ENCODE measurements at regions not wholly inside any gene's neighbourhood (a gene's known extent, or its start where the extent isn't known, plus 50 kb on each side); places are given as distances from the start of the nearest gene placed in this dataset.

DNA sequence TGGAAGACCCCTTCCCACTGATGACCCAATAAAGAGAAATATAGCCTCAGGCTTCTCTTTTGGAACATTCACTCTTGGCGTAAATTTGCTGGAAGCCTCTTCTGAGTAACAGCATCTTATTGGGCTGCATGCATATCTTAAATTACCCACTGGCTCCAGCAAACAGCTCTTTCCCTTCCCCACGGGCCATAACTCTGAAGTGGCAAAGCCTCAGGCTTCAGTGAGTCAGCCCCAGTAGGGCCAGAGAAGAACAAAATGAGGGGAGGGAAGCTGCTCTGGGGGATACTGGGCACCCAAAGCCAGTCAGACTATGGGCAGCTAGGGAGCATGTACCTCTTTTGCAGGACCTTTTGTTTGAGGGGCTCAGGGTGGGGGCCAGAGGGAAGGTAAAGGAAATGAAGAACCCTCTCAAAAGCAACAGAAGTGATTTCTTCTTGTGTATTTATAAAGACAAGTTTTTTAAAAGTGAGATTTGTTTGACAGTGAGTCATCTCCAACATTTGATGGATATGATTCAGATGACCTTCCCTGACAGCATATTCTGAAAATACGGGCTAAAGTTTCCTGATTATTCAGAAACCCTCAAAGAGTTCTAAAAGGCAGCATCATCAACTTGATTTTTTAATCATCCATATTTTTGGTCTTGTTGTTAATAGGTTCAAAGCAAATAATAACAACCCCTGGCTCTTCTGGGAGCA, 203.4 kb downstream of the KIF18A start:
- DNase-seq, result no peak

DNA sequence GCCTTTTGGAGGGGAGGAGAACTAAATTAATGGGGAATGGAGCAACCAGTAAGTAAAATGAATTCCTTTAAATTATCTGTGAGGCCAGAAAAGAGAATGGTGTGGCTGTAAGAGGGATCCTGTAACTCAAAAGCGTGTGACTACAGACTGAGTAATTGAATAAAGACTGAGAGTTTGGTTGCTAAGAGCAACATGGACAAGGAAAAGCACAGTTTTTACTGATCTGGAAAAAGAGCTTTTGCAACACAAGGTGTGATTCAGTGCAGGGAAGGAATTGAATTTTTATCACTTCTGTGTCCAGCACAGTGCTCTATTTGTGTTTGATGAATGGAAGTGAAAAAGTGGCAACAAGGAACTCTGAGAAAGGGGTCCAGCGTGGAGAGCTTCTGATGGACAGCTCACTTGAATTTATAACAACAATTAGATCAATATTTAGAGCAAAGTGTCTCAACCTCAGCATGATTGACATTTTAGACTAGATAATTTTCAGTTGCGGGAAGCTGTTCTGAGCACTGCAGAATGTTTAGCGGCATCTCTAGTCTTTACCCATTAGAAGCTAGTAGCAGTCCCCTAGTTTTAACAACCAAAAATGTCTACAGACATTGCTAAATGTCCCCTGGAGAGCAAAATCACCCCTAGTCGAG, 202.8 kb upstream of the BDNF start:
- DNase-seq, result no peak

DNA sequence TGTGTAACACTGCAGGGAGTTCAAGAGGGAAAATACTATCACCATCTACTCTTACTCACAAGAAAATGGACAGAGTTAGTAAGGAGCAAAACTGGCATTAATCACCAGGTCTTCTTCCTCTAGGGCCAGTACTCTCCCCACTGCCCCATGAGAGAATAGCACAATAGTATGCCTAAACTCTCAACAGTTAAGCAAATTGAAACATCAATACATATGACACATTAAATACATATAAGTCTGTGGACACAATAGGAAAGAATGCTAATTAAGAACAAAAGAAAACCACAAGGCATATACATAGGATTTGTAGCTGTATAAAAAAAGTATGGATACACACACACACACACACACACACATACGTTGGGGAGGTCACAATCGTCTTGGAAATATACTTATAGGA, 197.9 kb upstream of the BDNF start:
- DNase-seq, result no peak

DNA sequence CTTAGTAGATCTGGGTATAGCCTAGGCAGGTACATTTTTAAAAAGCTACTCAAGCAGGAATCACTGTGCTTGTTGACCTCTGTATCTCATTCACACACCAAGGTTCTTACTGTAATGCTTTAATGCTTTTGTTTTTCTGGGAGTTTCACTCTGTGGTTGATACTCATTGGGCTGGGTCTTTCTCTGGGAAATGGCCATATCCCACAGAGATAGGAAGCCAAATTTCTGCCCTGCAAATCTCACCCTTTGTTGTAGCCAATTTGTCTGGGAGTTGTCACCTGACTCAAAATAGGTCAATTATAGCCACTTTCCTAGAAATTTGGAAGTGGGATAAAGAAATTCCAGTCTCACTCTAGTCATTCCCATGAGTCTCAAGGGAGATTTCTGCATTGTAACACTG, 195.8 kb upstream of the BDNF start:
- DNase-seq, result no peak

DNA sequence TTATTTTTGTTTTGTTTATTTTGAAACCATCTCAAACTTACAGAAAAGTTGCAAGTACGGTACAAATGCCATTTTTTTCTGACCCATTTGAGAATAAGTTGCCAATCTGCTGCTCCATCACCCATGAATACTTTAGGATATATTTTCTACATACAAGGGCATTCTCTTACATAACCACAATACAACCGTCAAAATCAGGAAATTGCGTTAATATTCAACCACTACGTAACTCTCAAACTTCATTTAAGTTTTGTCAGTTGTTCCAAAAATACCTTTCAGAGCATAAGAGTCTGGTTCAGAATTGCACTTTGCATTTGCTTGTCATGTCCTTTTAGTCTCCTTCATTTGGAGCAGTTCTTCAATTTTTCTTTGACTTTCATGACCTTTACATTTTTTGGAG, 194.3 kb upstream of the BDNF start:
- no peak for DNase-seq

DNA sequence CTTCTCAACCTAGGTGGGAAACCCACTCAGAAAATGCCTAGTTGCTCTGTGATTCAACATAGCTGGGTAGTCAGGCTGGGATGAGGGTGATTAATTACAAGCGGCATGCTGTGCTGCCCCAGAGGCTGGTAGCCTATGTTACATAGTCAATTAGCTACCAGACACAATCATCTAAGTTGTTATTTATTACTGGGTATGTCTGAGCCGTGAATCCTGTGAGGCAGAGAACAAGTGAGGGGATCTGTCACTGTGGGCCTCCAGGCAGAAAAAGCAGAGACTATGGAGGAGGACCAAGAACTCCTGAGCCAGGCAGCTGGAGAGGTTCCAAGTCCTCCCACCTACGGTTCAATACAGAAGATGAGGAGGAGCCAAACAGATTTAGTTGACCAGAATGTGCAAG, 186.6 kb upstream of the BDNF start:
- no peak for DNase-seq

DNA sequence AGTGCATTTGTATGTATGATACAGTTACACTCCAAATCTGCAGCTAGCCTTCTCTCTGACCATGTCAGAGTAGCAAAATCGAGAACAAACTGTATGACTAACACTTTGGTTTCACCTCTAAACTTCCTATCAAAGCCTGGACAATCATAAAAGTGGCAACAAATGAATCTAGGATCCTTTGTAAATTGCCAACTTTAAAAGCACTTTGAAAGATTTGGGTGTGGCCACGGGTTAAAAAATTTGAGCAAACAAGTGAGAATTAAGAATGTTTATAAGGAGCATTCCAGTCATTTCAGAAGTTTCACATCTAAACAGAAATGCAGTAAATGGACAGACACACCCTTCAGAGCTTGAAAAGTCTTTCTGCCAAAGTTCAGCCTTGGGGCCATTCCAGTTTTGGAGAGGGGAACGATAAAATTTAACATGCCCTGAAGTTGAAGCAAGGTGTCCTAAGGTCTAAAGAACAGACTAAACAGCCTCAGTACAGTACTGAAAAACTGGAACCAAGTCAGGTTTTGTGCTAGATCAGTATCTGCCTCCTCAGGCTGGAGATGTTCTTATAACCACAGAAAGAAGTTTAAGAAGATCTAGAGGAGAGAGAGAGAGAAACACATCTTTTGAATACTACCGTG, 181.9 kb upstream of the BDNF start:
- DNase-seq, result no peak

DNA sequence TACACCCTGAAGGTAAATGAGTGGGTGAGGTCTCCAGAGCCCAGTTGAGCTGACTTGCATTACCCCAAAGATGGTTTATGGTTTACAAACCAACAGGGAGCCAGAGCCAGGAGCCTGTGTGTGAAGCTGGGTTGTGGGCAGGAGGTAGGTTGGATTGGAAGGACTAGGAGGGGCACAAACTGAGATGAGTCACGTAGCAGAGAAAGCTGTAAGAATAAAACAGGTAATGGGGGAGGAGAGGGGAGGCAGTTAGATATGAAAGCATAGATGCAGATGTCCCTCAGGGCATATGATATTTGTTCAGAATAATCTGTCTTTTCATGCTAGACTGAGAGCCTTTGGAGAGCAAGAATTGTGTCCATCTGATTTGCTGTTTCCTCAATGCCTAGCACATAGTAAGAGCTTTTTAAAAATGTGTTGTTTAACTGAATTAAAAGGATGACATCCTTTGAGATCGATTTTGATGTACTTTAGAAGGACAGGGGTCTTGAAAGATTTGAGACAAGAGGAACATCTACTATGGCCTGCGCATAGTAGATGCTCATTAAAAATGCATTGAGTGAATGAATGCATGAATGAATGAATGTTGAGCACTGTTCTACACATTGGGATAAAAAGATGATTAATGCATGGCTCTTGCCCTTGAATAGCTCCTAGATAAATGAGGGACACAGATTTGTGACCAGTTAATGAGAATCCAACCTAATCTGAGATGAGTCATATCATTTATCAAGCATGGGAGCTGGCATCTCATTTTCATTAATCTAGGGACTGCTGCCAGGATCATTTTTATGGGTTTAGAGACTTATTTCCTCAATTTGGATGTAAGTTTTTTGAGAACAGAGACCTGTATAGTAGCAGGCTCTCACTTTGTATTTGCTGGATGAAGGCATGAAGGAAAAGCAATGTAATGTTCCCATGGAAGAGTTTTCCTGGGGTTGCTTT, 175.8 kb upstream of the BDNF start:
- DNase-seq, result no peak

DNA sequence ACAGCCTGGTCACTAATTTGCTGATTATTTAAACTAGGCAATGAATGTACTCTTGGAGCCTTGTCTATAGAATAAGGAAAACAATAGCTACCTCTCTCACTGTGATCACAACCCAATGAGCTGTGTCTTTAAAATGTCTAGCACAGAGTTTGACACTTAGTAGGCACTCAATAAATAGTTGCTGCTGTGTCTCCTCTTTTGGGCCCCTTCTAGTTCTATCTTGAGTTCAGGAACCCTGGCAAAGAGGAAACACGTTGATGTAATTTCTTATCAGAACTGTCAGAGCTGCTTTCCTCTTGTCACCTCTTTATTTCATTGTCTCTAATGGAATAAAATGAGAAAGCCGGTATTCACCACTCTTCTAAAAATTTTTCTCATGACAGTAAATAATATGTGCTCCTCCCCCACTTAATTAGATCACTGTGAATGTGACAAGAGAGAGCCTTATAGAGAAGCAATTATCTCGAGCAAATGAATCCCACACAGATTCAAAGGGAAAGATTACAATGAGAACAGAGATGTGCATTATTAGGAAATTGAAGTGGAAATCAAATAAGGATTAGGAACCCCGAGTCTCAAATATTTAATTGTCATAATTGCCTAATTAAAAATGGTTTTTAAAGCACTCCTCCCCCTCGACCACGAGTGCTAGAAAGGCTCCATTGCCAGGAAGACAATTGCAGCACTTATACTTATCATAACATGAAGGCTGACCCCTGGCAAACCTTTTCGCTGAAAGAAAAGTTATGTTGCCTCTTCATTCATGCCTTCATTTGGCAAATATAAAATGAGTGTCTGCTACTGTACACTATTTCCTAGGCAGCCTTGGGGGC, 175.0 kb upstream of the BDNF start:
- DNase-seq, result no peak

DNA sequence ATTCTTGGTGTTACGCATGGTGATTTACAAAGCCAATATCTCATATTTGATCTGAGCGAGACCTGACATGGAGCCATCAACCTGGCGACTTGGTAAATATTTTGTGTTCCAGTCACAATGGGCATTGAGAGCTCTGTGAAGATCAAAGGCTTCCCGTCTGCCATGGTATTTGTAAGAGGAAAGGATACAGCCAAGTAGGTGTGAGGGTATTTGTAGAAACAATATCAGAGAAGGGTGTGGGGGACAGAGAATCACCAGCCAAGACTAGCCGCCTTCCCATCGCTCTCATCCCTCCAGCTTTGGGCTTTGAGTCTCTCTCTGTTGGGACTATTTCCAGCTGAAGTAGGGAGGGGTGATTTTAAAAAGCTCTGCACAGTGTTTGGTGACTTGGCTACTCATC, 173.4 kb upstream of the BDNF start:
- no peak for DNase-seq

DNA sequence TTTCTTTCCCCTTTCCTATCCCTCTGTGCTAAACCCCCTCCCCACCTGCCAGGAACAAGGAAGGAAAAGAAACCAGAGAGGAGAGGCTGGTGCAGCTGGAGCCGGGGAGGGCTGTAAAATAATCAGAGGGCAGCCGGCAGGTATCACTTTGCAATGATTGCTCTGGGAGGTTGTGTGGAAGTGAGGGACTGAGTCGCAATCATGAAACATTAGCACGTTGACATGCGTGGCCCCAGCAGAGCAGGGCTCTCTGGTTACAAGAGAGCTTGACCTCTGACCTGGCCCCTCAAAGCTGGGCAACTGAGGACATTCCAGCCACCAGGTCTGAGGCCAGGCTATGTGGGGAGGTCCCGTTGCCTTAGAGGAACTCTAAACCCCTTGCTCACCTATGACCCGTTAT, 170.8 kb upstream of the BDNF start:
- DNase-seq, result no peak

DNA sequence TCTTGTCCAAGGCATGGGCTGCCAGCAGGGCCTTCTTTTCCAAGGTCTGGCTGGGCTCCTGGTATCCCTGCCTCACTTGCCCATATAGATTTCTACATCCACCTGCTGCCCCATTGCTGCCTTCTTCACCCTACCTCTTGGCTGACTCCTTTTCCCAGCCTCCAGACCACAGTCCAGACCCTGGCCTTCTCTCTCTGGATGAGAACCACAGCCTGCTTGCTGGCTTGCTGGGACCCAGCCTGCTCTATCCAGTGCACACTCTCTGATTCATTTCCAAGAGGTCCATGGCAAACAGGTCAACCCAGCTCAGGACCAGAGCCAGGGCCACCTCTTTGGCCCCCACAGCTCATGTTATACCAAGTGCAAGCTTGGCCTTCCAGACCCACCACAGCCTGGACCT, 169.4 kb upstream of the BDNF start:
- no peak for DNase-seq

DNA sequence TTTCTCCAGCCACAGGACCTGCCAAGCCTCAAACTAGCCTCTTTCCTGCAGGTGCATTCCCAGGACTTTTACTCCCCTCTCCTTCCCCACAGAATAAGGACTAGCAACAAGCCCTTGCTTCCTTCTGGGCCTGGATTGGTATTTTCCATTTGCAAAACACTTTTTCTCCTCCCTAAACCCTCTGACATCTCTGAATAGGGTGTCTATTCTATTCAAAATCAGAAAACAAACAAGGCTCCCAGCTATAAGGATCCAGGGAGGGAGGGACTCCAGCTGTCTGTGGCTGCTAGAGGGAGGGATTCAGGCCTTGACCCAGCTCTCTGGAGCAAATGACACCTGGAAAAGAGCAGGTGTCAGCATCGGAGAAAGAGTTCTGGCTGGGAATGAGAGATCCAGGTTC, 168.5 kb upstream of the BDNF start:
- no peak for DNase-seq

DNA sequence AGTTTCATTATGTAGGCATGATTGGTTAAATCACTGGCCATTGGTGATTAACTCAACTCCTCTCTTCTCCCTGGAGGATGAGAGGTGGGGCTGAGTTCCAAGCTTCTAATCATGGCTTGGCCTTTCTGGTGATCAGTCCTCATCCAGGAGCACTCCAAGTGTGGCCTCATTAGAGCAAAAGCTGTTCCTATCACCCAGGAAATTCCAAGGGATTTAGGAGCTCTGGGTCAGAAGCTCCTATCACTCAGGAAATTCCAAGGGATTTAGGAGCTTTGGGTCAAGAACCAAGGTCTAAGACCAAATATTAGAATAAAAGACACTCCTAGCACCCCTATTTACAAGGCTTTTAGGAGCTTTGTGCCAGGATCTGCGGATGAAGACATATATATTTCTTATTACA, 168.0 kb upstream of the BDNF start:
- DNase-seq, result no peak

DNA sequence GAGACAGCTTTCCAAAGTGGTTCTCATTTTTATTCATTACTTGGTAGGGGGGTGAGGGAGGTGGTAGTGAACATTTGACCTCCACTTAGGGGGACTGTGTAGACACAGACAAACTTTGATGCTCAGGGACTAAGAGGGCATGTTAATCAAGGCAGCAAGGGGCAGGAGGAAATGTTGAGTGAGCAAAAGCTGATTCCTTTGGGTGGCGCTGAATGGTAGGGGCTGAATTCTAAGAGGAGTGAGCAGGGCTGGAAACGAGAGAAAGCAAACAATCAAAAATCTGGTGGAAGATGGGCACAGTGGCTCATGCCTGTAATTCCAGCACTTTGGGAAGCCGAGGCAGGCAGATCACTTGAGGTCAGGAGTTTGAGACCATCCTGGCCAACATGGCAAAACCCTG, 164.8 kb upstream of the BDNF start:
- DNase-seq, result no peak

DNA sequence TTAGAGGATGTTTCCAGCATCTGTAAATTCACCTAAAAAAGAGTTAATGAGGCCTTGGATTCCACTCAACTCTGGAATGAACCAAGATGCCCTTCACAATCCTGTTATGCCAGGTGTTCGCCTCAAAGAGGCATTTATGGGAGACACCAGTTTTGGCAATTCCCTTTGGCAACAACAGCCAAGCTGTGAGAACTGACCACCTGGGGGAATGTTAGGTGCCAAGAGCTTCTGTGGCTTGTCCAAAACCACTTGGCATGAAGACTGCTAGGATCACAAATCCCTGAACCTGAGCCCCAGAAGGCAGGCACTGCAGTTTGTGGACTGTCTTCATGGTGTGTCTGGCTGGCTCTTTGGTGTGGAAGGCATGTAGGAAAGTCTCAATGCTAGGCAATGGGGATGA, 164.4 kb upstream of the BDNF start:
- no peak for DNase-seq

DNA sequence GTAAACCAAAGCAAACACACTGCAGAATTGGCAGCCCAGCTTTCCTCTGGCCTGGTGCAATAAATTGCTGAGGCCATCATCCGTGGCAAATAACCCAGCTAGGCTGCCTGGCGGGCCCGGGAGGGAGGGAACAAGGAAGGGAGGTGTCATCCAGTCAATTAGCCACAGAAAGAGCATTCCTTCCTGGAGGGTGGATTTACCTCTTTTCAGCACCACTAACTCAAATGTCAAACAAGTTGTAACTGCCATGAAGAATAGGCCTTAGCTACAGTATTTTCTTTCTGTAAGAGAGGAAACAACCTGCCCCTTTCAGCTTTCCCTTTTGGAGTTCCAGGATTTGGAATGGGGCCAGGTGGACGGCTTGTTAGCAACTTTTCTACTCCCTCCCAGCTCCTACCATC, 163.8 kb upstream of the BDNF start:
- no peak for DNase-seq

DNA sequence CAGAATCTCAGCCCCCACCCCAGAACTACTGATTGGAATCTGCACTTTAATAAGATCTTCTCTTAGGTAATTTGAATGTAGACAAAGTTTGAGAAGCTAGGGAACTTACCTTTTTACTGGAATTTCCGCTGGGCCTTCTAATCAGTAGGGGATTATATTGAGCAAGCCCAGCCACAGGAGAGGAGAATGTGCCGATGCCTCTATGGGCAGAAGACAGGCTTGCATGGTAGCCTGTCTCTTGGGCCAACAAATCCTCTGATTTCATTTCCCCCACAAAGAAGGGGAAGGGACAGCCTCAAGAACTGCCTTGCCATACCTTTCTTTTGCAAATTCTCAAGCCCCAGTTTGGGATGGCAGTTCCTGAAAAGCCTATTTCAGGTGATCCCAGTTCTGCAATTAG, 163.4 kb upstream of the BDNF start:
- no peak for DNase-seq

DNA sequence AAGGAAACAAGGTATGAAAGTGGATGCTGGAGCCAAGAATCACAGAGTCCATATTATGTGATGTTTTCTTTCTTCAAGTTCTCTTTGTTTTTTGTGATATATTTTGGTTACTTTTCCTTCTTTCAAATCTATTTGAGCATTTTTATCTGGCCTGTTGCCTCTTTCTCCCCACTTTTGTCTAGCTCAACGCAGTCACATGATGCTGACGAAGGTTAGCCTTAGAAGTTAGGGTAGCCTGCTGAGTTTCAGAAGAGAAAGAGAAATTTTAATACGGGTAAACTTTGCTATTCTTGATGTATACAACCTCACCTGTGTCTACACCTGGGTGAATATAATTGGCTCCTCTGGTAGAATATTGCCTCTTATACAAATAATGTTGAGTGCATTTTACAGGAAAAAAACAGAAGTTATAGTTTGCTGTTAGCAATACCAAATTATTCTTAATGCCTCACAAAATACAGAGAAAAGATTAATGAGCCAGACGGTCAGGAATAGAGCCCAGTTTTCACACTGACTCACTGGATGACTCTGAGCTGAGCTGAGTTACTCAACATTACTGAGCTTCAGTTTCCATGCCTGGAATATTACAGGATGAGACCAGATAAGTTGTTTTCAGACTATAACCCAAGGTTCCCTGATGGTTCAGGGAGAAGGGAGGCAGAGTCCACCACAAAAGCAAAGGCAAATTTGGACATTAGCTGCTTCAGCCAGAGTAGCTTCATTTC, 161.6 kb upstream of the BDNF start:
- DNase-seq, result no peak

DNA sequence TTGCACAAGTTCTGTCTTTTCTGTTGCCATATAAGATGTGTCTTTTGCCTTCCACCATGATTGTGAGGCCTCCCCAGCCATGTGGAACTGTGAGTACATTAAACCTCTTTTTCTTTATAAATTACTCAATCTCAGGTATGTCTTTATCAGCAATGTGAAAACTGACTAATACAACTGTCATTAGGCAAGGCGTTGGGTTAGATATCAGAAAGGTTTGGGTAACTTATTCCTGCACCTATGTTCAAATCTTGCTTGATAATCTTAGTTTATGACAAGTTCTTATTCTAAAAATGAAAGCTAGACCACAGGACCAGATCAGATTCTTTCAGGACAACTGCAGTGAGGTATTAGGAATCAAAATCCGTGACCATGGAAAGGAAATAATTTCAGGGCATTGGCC, 160.6 kb upstream of the BDNF start:
- no peak for DNase-seq

DNA sequence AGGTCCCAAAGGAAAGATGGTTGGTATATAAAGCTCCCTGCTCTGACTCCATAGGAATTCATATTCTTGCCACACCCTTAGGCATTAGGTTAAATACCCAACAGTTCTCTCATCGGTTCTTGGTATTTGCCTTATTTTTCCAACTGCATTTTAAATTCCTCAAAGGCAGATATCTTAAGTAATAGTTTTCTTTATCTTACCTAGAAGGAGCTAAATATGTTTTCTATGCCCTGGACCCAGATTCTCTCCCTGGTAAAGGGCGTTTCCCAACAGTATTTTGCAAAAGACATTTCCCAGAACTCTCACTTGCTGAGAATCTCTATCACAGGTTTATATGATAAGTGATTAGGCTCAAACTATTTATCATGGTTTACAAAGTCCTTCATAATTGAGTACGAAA, 158.6 kb upstream of the BDNF start:
- no peak for DNase-seq

DNA sequence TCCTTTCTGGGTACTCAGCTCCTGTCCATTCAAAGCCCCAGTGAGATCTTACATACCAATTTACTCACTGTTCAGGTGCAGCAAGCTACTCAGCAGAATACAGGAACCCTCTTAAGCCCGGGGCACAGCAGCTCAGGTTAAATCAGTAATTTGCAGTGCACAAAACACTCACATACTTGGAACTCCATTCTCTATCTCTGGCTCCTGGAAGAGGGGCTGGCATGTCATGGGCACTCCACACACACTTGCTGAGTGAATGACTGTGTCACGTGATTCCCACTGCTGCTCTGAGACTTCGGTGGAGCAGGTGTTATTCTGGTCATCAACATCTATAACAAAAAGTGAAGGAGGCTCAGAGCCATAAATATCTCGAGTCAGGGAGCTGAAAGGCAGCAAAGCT, 157.3 kb upstream of the BDNF start:
- no peak for DNase-seq

All from suppressor macrophage treated with lipopolysaccharide for 1 hour (primary cell).